ENCODE measurements at regions not wholly inside any gene's neighbourhood (a gene's known extent, or its start where the extent isn't known, plus 50 kb on each side); places are given as distances from the start of the nearest gene placed in this dataset.
"Not testable (repeated sequence)": the region's sequence is repeated elsewhere in the genome, so short reads cannot be mapped to it uniquely, and the experiment has no call there.

GRCh38 chr14:106662936-106663550 is 1136.7 kb downstream of the TMEM121 start:
- ChIA-PET POLR2A (no interaction called here), CTCF (no interaction called here)
- Histone ChIP-seq H3K4me2 (no peak overlapping the region), H3K4me1 (no peaks in the 10 kb centered on the region), H3K4me3 (no peak overlapping the region), H3K9me3 (peaks cover 9% of the 10 kb centered on the region; the same call in 1 of the 3 replicates), H3K27ac (no peak overlapping the region)
- 57% methylated on average over 3 of the region's 3 CpGs for WGBS (ENCODE audit: missing lambda C conversion rate)
- ATAC-seq (no peak), DNase-seq (ENCODE audit: low read depth in 1 of 2, low spot score in 1 of 2) (no peak), FAIRE-seq (no peak)
- TF ChIP-seq FOSL2 (IDR thresholded peaks at IDR 0.05) (no peak), FOSL2 (CRISPR knock-in tag; IDR thresholded peaks at IDR 0.05) (no peak), PHF8 (IDR thresholded peaks at IDR 0.05; ENCODE audit: borderline replicate concordance, low read depth) (no peak), RFX5 (IDR thresholded peaks at IDR 0.05) (no peak), MAZ (IDR thresholded peaks at IDR 0.05; ENCODE audit: borderline replicate concordance, low read depth, low read length) (no peak), ZC3H11A (IDR thresholded peaks at IDR 0.05) (no peak), RCOR1 (IDR thresholded peaks at IDR 0.05; ENCODE audit: low read depth, low read length) (no peak), CEBPB (IDR thresholded peaks at IDR 0.05) (no peak), HOXB13 (CRISPR knock-in tag; IDR thresholded peaks at IDR 0.05; ENCODE audit: low read depth) (no peak), MYC (IDR thresholded peaks at IDR 0.05; ENCODE audit: borderline replicate concordance, low read length) (no peak), NR3C1 (IDR thresholded peaks at IDR 0.05) (no peak)

GRCh38 chr14:106663805-106664410 is 1137.5 kb downstream of the TMEM121 start:
- POLR2A ChIA-PET, ATAC-seq, H3K4me2 ChIP-seq, H3K9me3 ChIP-seq, H3K4me1 ChIP-seq, H3K4me3 ChIP-seq, CTCF ChIA-PET, H3K27ac ChIP-seq, FAIRE-seq: not testable (repeated sequence)
- TF ChIP-seq CTCF (IDR thresholded peaks at IDR 0.05) = peak; percentile 29
- 37% methylated on average over 11 of the region's 19 CpGs for WGBS (ENCODE audit: missing lambda C conversion rate)
- DNase-seq (ENCODE audit: low read depth in 1 of 2, low spot score in 1 of 2) = peak in 1 of 2 experiments; percentile 15

- 57% methylated on average over 15 of the region's 15 CpGs for WGBS (ENCODE audit: missing lambda C conversion rate)
- Histone ChIP-seq H3K27ac (no peak overlapping the region), H3K9me3 (peaks cover 9% of the 10 kb centered on the region; the same call in 1 of the 3 replicates), H3K4me2 (no peak overlapping the region), H3K4me1 (no peaks in the 10 kb centered on the region), H3K4me3 (no peak overlapping the region)
- DNase-seq (ENCODE audit: low read depth in 1 of 2, low spot score in 1 of 2) (no peak), ATAC-seq (no peak), FAIRE-seq (no peak)
- ChIA-PET CTCF (no interaction called here), POLR2A (no interaction called here)
- TF ChIP-seq PHF8 (IDR thresholded peaks at IDR 0.05; ENCODE audit: borderline replicate concordance, low read depth) (no peak), POLR2AphosphoS2 (conservative IDR thresholded peaks at IDR 0.05; ENCODE audit: low read length) (no peak), RFX5 (IDR thresholded peaks at IDR 0.05) (no peak), CHD4 (IDR thresholded peaks at IDR 0.05; ENCODE audit: borderline replicate concordance) (no peak), REST (IDR thresholded peaks at IDR 0.05) (no peak), EP300 (IDR thresholded peaks at IDR 0.05) (no peak), ZSCAN20 (CRISPR knock-in tag; IDR thresholded peaks at IDR 0.05) (no peak), FOSL2 (IDR thresholded peaks at IDR 0.05) (no peak), FOSL2 (CRISPR knock-in tag; IDR thresholded peaks at IDR 0.05) (no peak), EHF (CRISPR knock-in tag; IDR thresholded peaks at IDR 0.05) (no peak), GATA3 (IDR thresholded peaks at IDR 0.05; ENCODE audit: borderline replicate concordance) (no peak), SMC3 (IDR thresholded peaks at IDR 0.05) (no peak), CTCF (IDR thresholded peaks at IDR 0.05) (no peak), ZFP36 (IDR thresholded peaks at IDR 0.05; ENCODE audit: borderline replicate concordance, partially characterized antibody) (no peak), ESRRA (IDR thresholded peaks at IDR 0.05; ENCODE audit: borderline replicate concordance, low read length) (no peak)
- TF ChIP-seq, protein P1, sequence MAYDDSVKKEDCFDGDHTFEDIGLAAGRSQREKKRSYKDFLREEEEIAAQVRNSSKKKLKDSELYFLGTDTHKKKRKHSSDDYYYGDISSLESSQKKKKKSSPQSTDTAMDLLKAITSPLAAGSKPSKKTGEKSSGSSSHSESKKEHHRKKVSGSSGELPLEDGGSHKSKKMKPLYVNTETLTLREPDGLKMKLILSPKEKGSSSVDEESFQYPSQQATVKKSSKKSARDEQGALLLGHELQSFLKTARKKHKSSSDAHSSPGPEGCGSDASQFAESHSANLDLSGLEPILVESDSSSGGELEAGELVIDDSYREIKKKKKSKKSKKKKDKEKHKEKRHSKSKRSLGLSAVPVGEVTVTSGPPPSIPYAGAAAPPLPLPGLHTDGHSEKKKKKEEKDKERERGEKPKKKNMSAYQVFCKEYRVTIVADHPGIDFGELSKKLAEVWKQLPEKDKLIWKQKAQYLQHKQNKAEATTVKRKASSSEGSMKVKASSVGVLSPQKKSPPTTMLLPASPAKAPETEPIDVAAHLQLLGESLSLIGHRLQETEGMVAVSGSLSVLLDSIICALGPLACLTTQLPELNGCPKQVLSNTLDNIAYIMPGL (CRISPR knock-in tag; IDR thresholded peaks at IDR 0.05; ENCODE audit: borderline replicate concordance) = no peak
Observed at GRCh38 chr14:106665814-106666213, 1139.4 kb downstream of the TMEM121 start.
